PC-9 (cell line): ENCODE measurements at regions not wholly inside any gene's neighbourhood (a gene's known extent, or its start where the extent isn't known, plus 50 kb on each side); places are given as distances from the start of the nearest gene placed in this dataset.

Experiments
- BruUV-seq: library from RNA; stranded (reverse); fragments of 400-500 nt; replicated peaks from 2 replicates; lab custom pipeline; 2021; lab: Mats Ljungman, UMichigan
- CTCF ChIA-PET: fragments of 300-600 bp; sonication (Branson Sonifier 250); formaldehyde crosslinking; loops from one replicate; lab custom pipeline; 2022; ENCODE audit warnings: antibody characterized with exemption; lab: Charles Lee
- POLR2A ChIA-PET: fragments of 300-600 bp; sonication (Branson Sonifier 250); formaldehyde crosslinking; loops from one replicate; lab custom pipeline; 2022; ENCODE audit warnings: antibody characterized with exemption; ENCODE audit not compliant: unreplicated experiment; lab: Charles Lee
- DNase-seq, 2 experiments: peaks; one replicate each; pipeline versions ENCODE4 v3.0.0 to v3.0.0-alpha.2; 2015 to 2022; ENCODE audit warnings: mixed read lengths in 1 of 2
- H2AFZ ChIP-seq: fragments of 200-600 bp; sonication (generic); 2 replicates; pipeline ENCODE4 v1.8.1; 2017; ENCODE audit warnings: antibody characterized with exemption
- H3F3A ChIP-seq: fragments of 200-600 bp; sonication (generic); 2 replicates; pipeline ENCODE4 v1.8.1; 2017; ENCODE audit warnings: antibody characterized with exemption, mild to moderate bottlenecking, low read depth; ENCODE audit not compliant: insufficient read depth
- H3K27ac ChIP-seq: fragments of 200-600 bp; sonication (generic); 2 replicates; pipeline ENCODE4 v1.6.1; 2016; ENCODE audit warnings: mixed run types
- H3K27me3 ChIP-seq: fragments of 200-600 bp; sonication (generic); 2 replicates; pipeline ENCODE4 v1.6.1; 2016; ENCODE audit warnings: low read depth, mixed run types; ENCODE audit not compliant: insufficient read depth
- H3K36me3 ChIP-seq: fragments of 200-600 bp; sonication (generic); 2 replicates; pipeline ENCODE4 v1.6.1; 2016; ENCODE audit warnings: low read depth, mixed run types
- H3K4me1 ChIP-seq: fragments of 200-600 bp; sonication (generic); replicated peaks from 2 replicates; pipeline ENCODE4 v1.6.1; 2016; ENCODE audit warnings: mixed run types; ENCODE audit not compliant: insufficient read depth
- H3K4me2 ChIP-seq: fragments of 200-600 bp; sonication (generic); 2 replicates; pipeline ENCODE4 v1.6.1; 2017; ENCODE audit warnings: mixed run types
- H3K4me3 ChIP-seq: fragments of 200-600 bp; sonication (generic); 2 replicates; pipeline ENCODE4 v1.6.1; 2016; ENCODE audit warnings: mixed run types
- H3K79me2 ChIP-seq: fragments of 200-600 bp; sonication (generic); 2 replicates; pipeline ENCODE4 v1.6.1; 2017; ENCODE audit warnings: low read depth, mixed run types
- H3K9me2 ChIP-seq: fragments of 200-600 bp; sonication (generic); 2 replicates; pipeline ENCODE4 v1.8.1; 2017; ENCODE audit warnings: mild to moderate bottlenecking; ENCODE audit not compliant: insufficient read depth
- H3K9me3 ChIP-seq: fragments of 200-600 bp; sonication (generic); 2 replicates; pipeline ENCODE4 v1.8.1; 2016; ENCODE audit warnings: low read depth; ENCODE audit not compliant: insufficient read depth
- H4K20me1 ChIP-seq: fragments of 200-600 bp; sonication (generic); 2 replicates; pipeline ENCODE4 v1.8.1; 2017; ENCODE audit not compliant: insufficient read depth
- EZH2 ChIP-seq: fragments of 200-600 bp; sonication (generic); IDR thresholded peaks from 2 replicates; pipeline ENCODE4 v1.8.0; 2017; ENCODE audit warnings: antibody characterized with exemption, low read depth
- intact Hi-C: fragments of 100-400 bp; cut with micrococcal nuclease; formaldehyde crosslinking; loops from one replicate; pipeline ENCODE4 v1.10.0; 2022; ENCODE audit not compliant: unreplicated experiment
- TF ChIP-seq, protein P1 (sequence below): fragments of 200-600 bp; sonication (generic); conservative IDR thresholded peaks from 2 replicates; pipeline ENCODE4 v1.6.1; 2017; ENCODE audit warnings: mixed run types, antibody characterized with exemption, mild to moderate bottlenecking, moderate library complexity

DNA sequence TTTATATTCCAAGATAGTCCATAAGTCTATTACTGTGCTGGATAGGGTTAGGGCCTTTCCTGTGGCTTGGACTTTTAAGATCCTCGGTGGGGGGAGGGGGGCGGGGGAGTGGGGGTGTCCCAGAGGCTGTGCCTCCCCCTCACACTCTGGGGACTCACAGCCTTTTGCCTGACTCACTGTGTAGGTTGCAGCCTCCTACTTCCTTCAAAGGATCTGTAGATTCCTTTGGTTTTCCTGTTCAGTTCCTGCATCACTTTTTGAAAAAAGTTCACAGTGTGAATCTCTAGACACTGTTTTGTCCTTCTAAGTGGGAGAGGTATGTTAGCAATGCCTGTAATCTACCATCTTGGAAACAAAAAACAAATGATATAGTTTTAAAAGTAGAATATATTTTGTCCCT lies 999.9 kb downstream of the GLUD2 start:
- Histone ChIP-seq H3K36me3 (no peaks in the 10 kb centered on the region), H3K4me1 (no peaks in the 10 kb centered on the region), H2AFZ (no peak overlapping the region), H3K9me2 (no peaks in the 10 kb centered on the region), H4K20me1 (no peaks in the 10 kb centered on the region), H3K9me3 (no peaks in the 10 kb centered on the region), H3K4me2 (no peak overlapping the region), H3F3A (no peaks in the 10 kb centered on the region), H3K79me2 (no peaks in the 10 kb centered on the region), H3K27me3 (no peaks in the 10 kb centered on the region), H3K27ac (no peak overlapping the region), H3K4me3 (no peak overlapping the region)
- no peak for DNase-seq
- TF ChIP-seq, protein P1, sequence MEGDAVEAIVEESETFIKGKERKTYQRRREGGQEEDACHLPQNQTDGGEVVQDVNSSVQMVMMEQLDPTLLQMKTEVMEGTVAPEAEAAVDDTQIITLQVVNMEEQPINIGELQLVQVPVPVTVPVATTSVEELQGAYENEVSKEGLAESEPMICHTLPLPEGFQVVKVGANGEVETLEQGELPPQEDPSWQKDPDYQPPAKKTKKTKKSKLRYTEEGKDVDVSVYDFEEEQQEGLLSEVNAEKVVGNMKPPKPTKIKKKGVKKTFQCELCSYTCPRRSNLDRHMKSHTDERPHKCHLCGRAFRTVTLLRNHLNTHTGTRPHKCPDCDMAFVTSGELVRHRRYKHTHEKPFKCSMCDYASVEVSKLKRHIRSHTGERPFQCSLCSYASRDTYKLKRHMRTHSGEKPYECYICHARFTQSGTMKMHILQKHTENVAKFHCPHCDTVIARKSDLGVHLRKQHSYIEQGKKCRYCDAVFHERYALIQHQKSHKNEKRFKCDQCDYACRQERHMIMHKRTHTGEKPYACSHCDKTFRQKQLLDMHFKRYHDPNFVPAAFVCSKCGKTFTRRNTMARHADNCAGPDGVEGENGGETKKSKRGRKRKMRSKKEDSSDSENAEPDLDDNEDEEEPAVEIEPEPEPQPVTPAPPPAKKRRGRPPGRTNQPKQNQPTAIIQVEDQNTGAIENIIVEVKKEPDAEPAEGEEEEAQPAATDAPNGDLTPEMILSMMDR = no peak
- no peak for TF ChIP-seq EZH2
- intact Hi-C loops = no loop called here
- ChIA-PET POLR2A (no interaction called here), CTCF (no interaction called here)
- BruUV-seq = no TSS peak

DNA sequence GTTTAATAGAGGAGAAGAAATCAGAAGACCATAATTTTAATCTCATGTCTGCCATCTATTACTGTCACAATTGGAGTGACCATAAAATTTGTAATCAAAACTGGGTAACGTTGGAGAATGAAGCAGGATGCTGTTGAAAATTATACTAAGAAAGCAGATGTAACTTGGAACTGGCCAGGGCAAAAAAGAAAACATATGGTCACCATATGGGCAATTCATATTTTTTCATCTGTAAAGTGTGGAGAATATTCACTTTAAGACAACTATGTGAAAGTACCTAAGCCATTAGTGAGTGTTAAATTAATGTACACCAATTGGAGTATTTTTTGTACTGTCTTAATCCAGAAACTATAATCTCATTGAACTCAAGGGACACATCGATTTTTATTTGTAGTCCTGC lies 1008.0 kb downstream of the GLUD2 start:
- no peaks in the 10 kb centered on the region for H3K36me3 ChIP-seq
- no peak for DNase-seq
- no peaks in the 10 kb centered on the region for H3K79me2 ChIP-seq
- no peak overlapping the region for H3K4me2 ChIP-seq
- H3K4me3 ChIP-seq = no peak overlapping the region
- intact Hi-C loops = no loop called here
- H3F3A ChIP-seq = no peaks in the 10 kb centered on the region
- H4K20me1 ChIP-seq = no peaks in the 10 kb centered on the region
- BruUV-seq = no TSS peak
- ChIA-PET POLR2A (no interaction called here), CTCF (no interaction called here)
- H3K27me3 ChIP-seq = no peaks in the 10 kb centered on the region
- no peak for TF ChIP-seq EZH2
- TF ChIP-seq, protein P1 = no peak
- no peaks in the 10 kb centered on the region for H3K4me1 ChIP-seq
- no peaks in the 10 kb centered on the region for H3K9me2 ChIP-seq
- no peak overlapping the region for H2AFZ ChIP-seq
- H3K9me3 ChIP-seq = no peaks in the 10 kb centered on the region
- no peak overlapping the region for H3K27ac ChIP-seq

DNA sequence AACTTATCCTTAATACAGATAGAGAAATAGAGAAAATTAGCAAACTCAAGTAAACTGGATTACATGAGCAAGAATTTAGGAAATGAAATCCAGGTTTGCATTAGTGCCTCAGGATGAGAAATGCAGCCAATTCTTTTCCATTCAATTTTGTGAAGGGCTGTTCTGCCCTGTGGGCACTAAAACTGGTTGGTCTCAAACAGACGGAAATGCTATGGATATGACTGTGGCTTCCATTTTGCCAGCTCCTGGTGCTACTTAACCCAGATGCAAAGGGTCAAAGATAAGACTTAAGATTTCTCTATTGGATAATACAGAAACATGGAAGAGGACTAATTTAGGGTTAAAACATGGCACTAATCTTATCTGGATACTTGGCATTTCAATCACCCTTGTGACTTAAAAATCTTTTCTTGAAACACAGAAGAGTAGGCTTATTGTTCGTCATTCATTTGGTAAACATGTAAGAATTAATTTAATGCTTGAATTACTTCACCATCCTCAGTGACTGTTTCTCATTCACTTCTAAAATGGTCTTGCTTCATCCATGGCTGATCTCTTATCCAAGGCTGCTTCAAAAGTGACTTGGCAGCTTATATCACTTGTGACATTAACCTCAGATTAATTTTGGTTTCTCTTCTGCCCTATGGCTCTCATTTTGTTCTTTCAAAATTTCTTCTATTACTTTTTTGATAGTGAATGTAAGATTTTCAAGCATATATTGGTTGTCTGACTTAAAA lies 1008.7 kb downstream of the GLUD2 start:
- POLR2A ChIA-PET = no interaction called here
- Histone ChIP-seq H3K9me2 (no peaks in the 10 kb centered on the region), H3F3A (no peaks in the 10 kb centered on the region), H4K20me1 (no peaks in the 10 kb centered on the region), H3K27me3 (no peaks in the 10 kb centered on the region), H3K4me3 (no peak overlapping the region), H3K4me2 (no peak overlapping the region), H3K4me1 (no peaks in the 10 kb centered on the region), H3K36me3 (no peaks in the 10 kb centered on the region), H3K27ac (no peak overlapping the region), H2AFZ (no peak overlapping the region), H3K9me3 (no peaks in the 10 kb centered on the region), H3K79me2 (no peaks in the 10 kb centered on the region)
- TF ChIP-seq EZH2 = no peak
- TF ChIP-seq, protein P1 = no peak
- DNase-seq = no peak
- CTCF ChIA-PET = no interaction called here
- intact Hi-C loops = no loop called here
- BruUV-seq = no TSS peak
